Activated CD4-positive, CD25-positive, alpha-beta regulatory T cell treated with anti-CD3 and anti-CD28 coated beads, Interleukin-2, amount 50 U/mL, for 72 hours (primary cell): ENCODE measurements at regions not wholly inside any gene's neighbourhood (a gene's known extent, or its start where the extent isn't known, plus 50 kb on each side); places are given as distances from the start of the nearest gene placed in this dataset.

Experiments
- DNase-seq: peaks from one replicate; pipeline ENCODE4 v3.0.0; 2021

DNA sequence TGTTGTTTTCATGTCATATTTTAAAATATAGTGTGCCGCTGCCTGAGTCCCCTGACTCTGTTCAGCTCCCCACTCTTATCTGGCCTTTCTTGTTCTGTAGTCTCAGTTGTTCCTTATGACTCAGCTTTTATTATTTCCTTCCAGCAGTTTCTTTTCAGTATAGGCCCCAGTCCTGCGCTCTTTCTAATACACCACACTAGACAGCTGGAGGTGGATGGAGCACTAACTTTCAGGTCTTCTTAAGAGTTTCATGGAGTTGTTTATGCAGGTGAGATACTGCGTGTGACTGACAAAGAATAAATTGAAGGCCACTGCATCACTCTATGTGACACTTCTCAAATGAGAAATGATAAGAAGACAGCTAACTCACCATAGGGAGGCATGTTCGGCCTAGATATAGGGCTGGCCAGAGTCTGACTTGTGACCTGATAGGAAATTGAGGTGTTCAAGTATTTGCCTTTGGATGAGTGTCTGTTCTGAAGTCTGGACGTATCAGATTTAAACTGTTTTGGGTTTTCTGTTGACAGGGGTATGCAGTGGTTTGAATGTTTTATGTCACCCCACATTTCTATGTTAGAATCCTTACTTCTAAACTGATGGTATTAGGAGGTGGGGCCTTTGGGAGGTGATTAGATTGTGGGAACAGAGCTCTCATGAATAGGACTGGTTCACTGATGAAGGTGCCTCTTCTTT is 60.8 kb upstream of the CLMN start:
- no peak for DNase-seq

DNA sequence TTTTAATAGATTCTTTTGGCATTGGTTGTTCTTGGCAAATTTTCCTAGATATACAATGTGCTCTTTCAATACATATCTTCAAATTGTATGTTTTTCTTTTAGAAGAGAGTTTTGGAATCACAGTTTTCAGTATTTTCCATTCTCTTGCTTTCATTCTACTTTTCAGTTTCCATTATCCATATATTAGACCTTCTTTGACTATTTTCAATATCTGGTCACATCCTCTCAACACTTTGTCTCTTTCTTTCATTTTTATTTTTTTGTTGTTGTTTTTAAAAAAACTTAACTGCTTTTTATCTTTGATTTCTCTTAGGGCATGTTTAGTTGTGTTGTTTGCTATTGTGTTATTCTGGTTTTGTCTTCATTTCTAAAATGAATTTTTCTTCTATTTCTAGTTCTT is 59.9 kb upstream of the CLMN start:
- no peak for DNase-seq

- DNase-seq: no peak
Measured at GRCh38 chr14:95375539-95376109, 55.9 kb upstream of the CLMN start.

DNA sequence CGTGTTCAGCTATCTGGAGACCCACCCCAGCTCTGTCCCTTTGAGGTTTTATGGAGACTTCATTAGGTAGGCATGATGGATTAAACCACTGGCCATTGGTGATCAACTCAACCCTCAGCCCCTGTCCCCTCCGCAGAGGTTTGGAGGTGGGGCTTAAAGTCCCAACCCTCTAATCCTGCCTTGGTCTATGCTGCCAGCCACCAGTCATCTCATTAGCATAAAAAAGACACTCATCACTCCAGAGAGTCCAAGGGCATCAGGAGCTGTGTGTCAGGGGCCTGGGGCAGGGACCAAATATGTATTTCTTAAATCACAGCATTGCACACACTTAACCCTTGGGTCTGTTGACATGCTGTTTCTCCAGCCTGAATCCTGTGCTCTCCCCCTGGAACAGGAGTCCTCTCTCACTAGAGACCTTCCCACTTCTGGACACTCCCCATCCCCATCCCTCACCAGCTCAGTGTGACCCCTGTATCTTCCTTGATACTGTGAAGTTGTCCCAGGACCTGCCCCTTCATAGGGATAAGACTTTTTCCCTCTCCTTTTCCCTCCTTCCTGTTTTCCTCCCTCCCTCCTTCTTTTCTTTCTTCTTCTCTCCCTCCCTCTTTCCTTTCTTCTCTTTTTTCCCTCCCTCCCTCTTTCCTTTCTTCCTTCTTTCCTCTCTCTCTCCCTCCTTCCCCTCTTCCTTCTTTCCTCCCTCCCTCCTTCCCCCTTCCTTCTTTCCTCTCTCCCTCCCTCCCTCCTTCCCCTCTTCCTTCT is 54.7 kb upstream of the CLMN start:
- DNase-seq: no peak

DNA sequence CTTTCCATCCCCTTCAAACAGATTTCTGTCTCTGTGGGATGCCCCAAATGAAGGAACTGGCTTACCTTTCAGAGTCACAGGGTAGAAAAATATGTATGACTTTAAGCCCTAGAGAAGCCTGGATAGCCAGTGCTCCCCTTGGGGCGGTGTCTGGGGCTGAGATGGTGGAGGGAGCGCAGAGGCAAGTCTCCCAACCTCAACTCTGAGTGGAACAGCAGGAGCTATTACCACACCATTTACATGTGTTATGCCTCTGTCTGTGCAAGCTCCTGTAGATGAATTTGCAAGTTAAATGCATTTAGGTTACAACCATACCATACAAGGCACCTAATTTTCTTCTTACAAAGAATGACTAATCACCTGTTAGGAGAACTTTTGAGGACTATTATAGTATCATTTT is 50.4 kb upstream of the CLMN start:
- no peak for DNase-seq
